ENCODE measurements at regions not wholly inside any gene's neighbourhood (a gene's known extent, or its start where the extent isn't known, plus 50 kb on each side); places are given as distances from the start of the nearest gene placed in this dataset.

- TF ChIP-seq POLR2AphosphoS5 (IDR thresholded peaks at IDR 0.05; ENCODE audit: low read depth) (no peak), CTCF (conservative IDR thresholded peaks at IDR 0.05; ENCODE audit: low read depth in 2 of 2) (no peak), EZH2 (IDR thresholded peaks at IDR 0.05; ENCODE audit: low read depth, unreplicated experiment) (no peak), EZH2phosphoT487 (IDR thresholded peaks at IDR 0.05; ENCODE audit: unreplicated experiment) (no peak), CREB1 (CRISPR knock-in tag; IDR thresholded peaks at IDR 0.05; ENCODE audit: low read depth) (no peak), JUNB (IDR thresholded peaks at IDR 0.05; ENCODE audit: unreplicated experiment) (no peak), ZNF114 (CRISPR knock-in tag; IDR thresholded peaks at IDR 0.05) (no peak), ZNF331 (CRISPR knock-in tag; IDR thresholded peaks at IDR 0.05; ENCODE audit: low read depth) (no peak), NANOG (IDR thresholded peaks at IDR 0.05; ENCODE audit: borderline replicate concordance) (no peak)
- TF ChIP-seq, protein P1, sequence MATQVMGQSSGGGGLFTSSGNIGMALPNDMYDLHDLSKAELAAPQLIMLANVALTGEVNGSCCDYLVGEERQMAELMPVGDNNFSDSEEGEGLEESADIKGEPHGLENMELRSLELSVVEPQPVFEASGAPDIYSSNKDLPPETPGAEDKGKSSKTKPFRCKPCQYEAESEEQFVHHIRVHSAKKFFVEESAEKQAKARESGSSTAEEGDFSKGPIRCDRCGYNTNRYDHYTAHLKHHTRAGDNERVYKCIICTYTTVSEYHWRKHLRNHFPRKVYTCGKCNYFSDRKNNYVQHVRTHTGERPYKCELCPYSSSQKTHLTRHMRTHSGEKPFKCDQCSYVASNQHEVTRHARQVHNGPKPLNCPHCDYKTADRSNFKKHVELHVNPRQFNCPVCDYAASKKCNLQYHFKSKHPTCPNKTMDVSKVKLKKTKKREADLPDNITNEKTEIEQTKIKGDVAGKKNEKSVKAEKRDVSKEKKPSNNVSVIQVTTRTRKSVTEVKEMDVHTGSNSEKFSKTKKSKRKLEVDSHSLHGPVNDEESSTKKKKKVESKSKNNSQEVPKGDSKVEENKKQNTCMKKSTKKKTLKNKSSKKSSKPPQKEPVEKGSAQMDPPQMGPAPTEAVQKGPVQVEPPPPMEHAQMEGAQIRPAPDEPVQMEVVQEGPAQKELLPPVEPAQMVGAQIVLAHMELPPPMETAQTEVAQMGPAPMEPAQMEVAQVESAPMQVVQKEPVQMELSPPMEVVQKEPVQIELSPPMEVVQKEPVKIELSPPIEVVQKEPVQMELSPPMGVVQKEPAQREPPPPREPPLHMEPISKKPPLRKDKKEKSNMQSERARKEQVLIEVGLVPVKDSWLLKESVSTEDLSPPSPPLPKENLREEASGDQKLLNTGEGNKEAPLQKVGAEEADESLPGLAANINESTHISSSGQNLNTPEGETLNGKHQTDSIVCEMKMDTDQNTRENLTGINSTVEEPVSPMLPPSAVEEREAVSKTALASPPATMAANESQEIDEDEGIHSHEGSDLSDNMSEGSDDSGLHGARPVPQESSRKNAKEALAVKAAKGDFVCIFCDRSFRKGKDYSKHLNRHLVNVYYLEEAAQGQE (IDR thresholded peaks at IDR 0.05; ENCODE audit: unreplicated experiment), result no peak
- TF ChIP-seq, protein P2, sequence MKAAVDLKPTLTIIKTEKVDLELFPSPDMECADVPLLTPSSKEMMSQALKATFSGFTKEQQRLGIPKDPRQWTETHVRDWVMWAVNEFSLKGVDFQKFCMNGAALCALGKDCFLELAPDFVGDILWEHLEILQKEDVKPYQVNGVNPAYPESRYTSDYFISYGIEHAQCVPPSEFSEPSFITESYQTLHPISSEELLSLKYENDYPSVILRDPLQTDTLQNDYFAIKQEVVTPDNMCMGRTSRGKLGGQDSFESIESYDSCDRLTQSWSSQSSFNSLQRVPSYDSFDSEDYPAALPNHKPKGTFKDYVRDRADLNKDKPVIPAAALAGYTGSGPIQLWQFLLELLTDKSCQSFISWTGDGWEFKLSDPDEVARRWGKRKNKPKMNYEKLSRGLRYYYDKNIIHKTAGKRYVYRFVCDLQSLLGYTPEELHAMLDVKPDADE (IDR thresholded peaks at IDR 0.05), result no peak
Observed at GRCh38 chr16:9334103-9334502, 242.7 kb downstream of the HAPSTR1 start.
